PC-9 (cell line): ENCODE measurements at regions not wholly inside any gene's neighbourhood (a gene's known extent, or its start where the extent isn't known, plus 50 kb on each side); places are given as distances from the start of the nearest gene placed in this dataset.

Source experiments
- EZH2 ChIP-seq: fragments of 200-600 bp; sonication (generic); IDR thresholded peaks from 2 replicates; pipeline ENCODE4 v1.8.0; 2017; ENCODE audit warnings: antibody characterized with exemption, low read depth
- TF ChIP-seq, protein P1 (sequence below): fragments of 200-600 bp; sonication (generic); conservative IDR thresholded peaks from 2 replicates; pipeline ENCODE4 v1.6.1; 2017; ENCODE audit warnings: mixed run types, antibody characterized with exemption, mild to moderate bottlenecking, moderate library complexity

DNA sequence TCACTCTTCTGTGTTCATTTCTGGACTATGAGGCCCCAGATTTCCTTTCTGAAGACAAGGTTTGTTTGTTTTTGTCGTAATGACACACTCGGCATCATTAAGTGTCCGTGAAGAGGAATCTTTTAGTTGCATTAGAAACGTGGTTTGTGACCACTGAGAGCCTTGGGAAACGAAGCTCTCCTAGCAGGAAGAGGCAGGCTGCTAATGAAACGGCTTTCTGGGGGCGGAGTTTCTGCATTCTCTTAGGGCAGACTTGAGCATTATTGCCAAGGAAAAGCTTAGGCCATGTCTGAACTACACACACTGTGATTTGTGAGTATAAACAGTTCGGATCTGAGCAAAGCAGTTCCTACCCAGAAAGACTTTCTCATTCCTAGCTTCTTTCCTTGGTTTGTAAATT, 64.0 kb downstream of the SOX3 start:
- TF ChIP-seq, protein P1, sequence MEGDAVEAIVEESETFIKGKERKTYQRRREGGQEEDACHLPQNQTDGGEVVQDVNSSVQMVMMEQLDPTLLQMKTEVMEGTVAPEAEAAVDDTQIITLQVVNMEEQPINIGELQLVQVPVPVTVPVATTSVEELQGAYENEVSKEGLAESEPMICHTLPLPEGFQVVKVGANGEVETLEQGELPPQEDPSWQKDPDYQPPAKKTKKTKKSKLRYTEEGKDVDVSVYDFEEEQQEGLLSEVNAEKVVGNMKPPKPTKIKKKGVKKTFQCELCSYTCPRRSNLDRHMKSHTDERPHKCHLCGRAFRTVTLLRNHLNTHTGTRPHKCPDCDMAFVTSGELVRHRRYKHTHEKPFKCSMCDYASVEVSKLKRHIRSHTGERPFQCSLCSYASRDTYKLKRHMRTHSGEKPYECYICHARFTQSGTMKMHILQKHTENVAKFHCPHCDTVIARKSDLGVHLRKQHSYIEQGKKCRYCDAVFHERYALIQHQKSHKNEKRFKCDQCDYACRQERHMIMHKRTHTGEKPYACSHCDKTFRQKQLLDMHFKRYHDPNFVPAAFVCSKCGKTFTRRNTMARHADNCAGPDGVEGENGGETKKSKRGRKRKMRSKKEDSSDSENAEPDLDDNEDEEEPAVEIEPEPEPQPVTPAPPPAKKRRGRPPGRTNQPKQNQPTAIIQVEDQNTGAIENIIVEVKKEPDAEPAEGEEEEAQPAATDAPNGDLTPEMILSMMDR = no peak
- TF ChIP-seq EZH2 = no peak
